PC-9 (cell line): ENCODE measurements at regions not wholly inside any gene's neighbourhood (a gene's known extent, or its start where the extent isn't known, plus 50 kb on each side); places are given as distances from the start of the nearest gene placed in this dataset.
"Not testable (repeated sequence)": the region's sequence is repeated elsewhere in the genome, so short reads cannot be mapped to it uniquely, and the experiment has no call there.

Experiments
- BruUV-seq: library from RNA; stranded (reverse); fragments of 400-500 nt; replicated peaks from 2 replicates; lab custom pipeline; 2021; lab: Mats Ljungman, UMichigan
- CTCF ChIA-PET: fragments of 300-600 bp; sonication (Branson Sonifier 250); formaldehyde crosslinking; loops from one replicate; lab custom pipeline; 2022; ENCODE audit warnings: antibody characterized with exemption; lab: Charles Lee
- POLR2A ChIA-PET: fragments of 300-600 bp; sonication (Branson Sonifier 250); formaldehyde crosslinking; loops from one replicate; lab custom pipeline; 2022; ENCODE audit warnings: antibody characterized with exemption; ENCODE audit not compliant: unreplicated experiment; lab: Charles Lee
- DNase-seq, 2 experiments: peaks; one replicate each; pipeline versions ENCODE4 v3.0.0 to v3.0.0-alpha.2; 2015 to 2022; ENCODE audit warnings: mixed read lengths in 1 of 2
- H2AFZ ChIP-seq: fragments of 200-600 bp; sonication (generic); 2 replicates; pipeline ENCODE4 v1.8.1; 2017; ENCODE audit warnings: antibody characterized with exemption
- H3F3A ChIP-seq: fragments of 200-600 bp; sonication (generic); 2 replicates; pipeline ENCODE4 v1.8.1; 2017; ENCODE audit warnings: antibody characterized with exemption, mild to moderate bottlenecking, low read depth; ENCODE audit not compliant: insufficient read depth
- H3K27ac ChIP-seq: fragments of 200-600 bp; sonication (generic); 2 replicates; pipeline ENCODE4 v1.6.1; 2016; ENCODE audit warnings: mixed run types
- H3K27me3 ChIP-seq: fragments of 200-600 bp; sonication (generic); 2 replicates; pipeline ENCODE4 v1.6.1; 2016; ENCODE audit warnings: low read depth, mixed run types; ENCODE audit not compliant: insufficient read depth
- H3K36me3 ChIP-seq: fragments of 200-600 bp; sonication (generic); 2 replicates; pipeline ENCODE4 v1.6.1; 2016; ENCODE audit warnings: low read depth, mixed run types
- H3K4me1 ChIP-seq: fragments of 200-600 bp; sonication (generic); replicated peaks from 2 replicates; pipeline ENCODE4 v1.6.1; 2016; ENCODE audit warnings: mixed run types; ENCODE audit not compliant: insufficient read depth
- H3K4me2 ChIP-seq: fragments of 200-600 bp; sonication (generic); 2 replicates; pipeline ENCODE4 v1.6.1; 2017; ENCODE audit warnings: mixed run types
- H3K4me3 ChIP-seq: fragments of 200-600 bp; sonication (generic); 2 replicates; pipeline ENCODE4 v1.6.1; 2016; ENCODE audit warnings: mixed run types
- H3K79me2 ChIP-seq: fragments of 200-600 bp; sonication (generic); 2 replicates; pipeline ENCODE4 v1.6.1; 2017; ENCODE audit warnings: low read depth, mixed run types
- H3K9me2 ChIP-seq: fragments of 200-600 bp; sonication (generic); 2 replicates; pipeline ENCODE4 v1.8.1; 2017; ENCODE audit warnings: mild to moderate bottlenecking; ENCODE audit not compliant: insufficient read depth
- H3K9me3 ChIP-seq: fragments of 200-600 bp; sonication (generic); 2 replicates; pipeline ENCODE4 v1.8.1; 2016; ENCODE audit warnings: low read depth; ENCODE audit not compliant: insufficient read depth
- H4K20me1 ChIP-seq: fragments of 200-600 bp; sonication (generic); 2 replicates; pipeline ENCODE4 v1.8.1; 2017; ENCODE audit not compliant: insufficient read depth
- EZH2 ChIP-seq: fragments of 200-600 bp; sonication (generic); IDR thresholded peaks from 2 replicates; pipeline ENCODE4 v1.8.0; 2017; ENCODE audit warnings: antibody characterized with exemption, low read depth
- intact Hi-C: fragments of 100-400 bp; cut with micrococcal nuclease; formaldehyde crosslinking; loops from one replicate; pipeline ENCODE4 v1.10.0; 2022; ENCODE audit not compliant: unreplicated experiment
- TF ChIP-seq, protein P1 (sequence below): fragments of 200-600 bp; sonication (generic); conservative IDR thresholded peaks from 2 replicates; pipeline ENCODE4 v1.6.1; 2017; ENCODE audit warnings: mixed run types, antibody characterized with exemption, mild to moderate bottlenecking, moderate library complexity

GRCh38 chr9:115850548-115851304 is 302.9 kb upstream of the PAPPA start:
- Histone ChIP-seq H3K9me2 (no peaks in the 10 kb centered on the region), H3K4me1 (peaks cover 5% of the 10 kb centered on the region; the same call in 1 of the 2 replicates), H4K20me1 (no peaks in the 10 kb centered on the region), H3F3A (no peaks in the 10 kb centered on the region), H3K27ac (no peak overlapping the region), H3K9me3 (peaks cover 4% of the 10 kb centered on the region; the same call in 1 of the 2 replicates), H3K27me3 (no peaks in the 10 kb centered on the region), H2AFZ (no peak overlapping the region), H3K4me2 (no peak overlapping the region), H3K36me3 (no peaks in the 10 kb centered on the region), H3K4me3 (no peak overlapping the region), H3K79me2 (no peaks in the 10 kb centered on the region)
- TF ChIP-seq, protein P1, sequence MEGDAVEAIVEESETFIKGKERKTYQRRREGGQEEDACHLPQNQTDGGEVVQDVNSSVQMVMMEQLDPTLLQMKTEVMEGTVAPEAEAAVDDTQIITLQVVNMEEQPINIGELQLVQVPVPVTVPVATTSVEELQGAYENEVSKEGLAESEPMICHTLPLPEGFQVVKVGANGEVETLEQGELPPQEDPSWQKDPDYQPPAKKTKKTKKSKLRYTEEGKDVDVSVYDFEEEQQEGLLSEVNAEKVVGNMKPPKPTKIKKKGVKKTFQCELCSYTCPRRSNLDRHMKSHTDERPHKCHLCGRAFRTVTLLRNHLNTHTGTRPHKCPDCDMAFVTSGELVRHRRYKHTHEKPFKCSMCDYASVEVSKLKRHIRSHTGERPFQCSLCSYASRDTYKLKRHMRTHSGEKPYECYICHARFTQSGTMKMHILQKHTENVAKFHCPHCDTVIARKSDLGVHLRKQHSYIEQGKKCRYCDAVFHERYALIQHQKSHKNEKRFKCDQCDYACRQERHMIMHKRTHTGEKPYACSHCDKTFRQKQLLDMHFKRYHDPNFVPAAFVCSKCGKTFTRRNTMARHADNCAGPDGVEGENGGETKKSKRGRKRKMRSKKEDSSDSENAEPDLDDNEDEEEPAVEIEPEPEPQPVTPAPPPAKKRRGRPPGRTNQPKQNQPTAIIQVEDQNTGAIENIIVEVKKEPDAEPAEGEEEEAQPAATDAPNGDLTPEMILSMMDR, result no peak
- no peak for TF ChIP-seq EZH2
- ChIA-PET CTCF (no interaction called here), POLR2A (no interaction called here)
- BruUV-seq, result no TSS peak
- intact Hi-C loops, result no loop called here
- DNase-seq, result no peak

GRCh38 chr9:115855458-115856133 is 298.0 kb upstream of the PAPPA start:
- Histone ChIP-seq H3K79me2 (no peaks in the 10 kb centered on the region), H3K9me3 (no peaks in the 10 kb centered on the region), H3K27ac (no peak overlapping the region), H3K27me3 (no peaks in the 10 kb centered on the region), H3K4me3 (no peak overlapping the region), H3F3A (no peaks in the 10 kb centered on the region), H4K20me1 (no peaks in the 10 kb centered on the region), H2AFZ (no peak overlapping the region), H3K9me2 (no peaks in the 10 kb centered on the region), H3K4me2 (no peak overlapping the region), H3K36me3 (no peaks in the 10 kb centered on the region), H3K4me1 (no peaks in the 10 kb centered on the region)
- TF ChIP-seq, protein P1, result no peak
- TF ChIP-seq EZH2, result no peak
- intact Hi-C loops, result no loop called here
- POLR2A ChIA-PET, result no interaction called here
- no TSS peak for BruUV-seq
- no peak for DNase-seq
- CTCF ChIA-PET, result no interaction called here

- H3K4me3 ChIP-seq, H3K27ac ChIP-seq, POLR2A ChIA-PET, H3F3A ChIP-seq, H3K9me2 ChIP-seq, H3K36me3 ChIP-seq, CTCF ChIA-PET, H3K79me2 ChIP-seq, H3K9me3 ChIP-seq, H3K4me1 ChIP-seq, H3K27me3 ChIP-seq, intact Hi-C loops, DNase-seq, H3K4me2 ChIP-seq, BruUV-seq, H4K20me1 ChIP-seq, H2AFZ ChIP-seq: not testable (repeated sequence)
Measured at GRCh38 chr9:115858421-115858820, 295.2 kb upstream of the PAPPA start.
